ENCODE measurements at regions not wholly inside any gene's neighbourhood (a gene's known extent, or its start where the extent isn't known, plus 50 kb on each side); places are given as distances from the start of the nearest gene placed in this dataset.

DNA sequence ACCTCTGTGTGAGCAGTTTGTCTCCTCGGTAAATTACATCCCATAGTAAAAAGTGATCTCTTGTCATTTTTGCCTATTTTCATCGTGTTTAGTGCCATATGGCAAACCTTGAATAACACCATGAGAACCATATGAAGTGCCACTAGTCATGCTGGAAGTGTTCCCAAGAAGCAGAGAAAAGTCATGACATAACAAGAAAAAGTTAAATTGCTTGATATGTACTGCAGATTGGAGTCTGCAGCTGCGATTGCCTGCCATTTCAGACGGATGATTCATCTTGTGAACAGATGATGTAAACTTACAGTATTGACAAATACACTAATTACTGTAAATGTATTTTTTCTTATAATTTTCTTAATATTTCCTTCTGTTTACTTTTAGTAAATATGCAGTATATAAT, 846.7 kb downstream of the BCL11A start:
- intact Hi-C loops (cut with DNase I) = no loop called here
- Histone ChIP-seq H3K4me3 (no peak overlapping the region), H3K36me3 (no peaks in the 10 kb centered on the region), H3K27ac (no peak overlapping the region), H3K9me3 (no peaks in the 10 kb centered on the region), H3K27me3 (ENCODE audit: low read depth) (no peaks in the 10 kb centered on the region), H3K4me1 (no peaks in the 10 kb centered on the region)
- TF ChIP-seq, protein P1, sequence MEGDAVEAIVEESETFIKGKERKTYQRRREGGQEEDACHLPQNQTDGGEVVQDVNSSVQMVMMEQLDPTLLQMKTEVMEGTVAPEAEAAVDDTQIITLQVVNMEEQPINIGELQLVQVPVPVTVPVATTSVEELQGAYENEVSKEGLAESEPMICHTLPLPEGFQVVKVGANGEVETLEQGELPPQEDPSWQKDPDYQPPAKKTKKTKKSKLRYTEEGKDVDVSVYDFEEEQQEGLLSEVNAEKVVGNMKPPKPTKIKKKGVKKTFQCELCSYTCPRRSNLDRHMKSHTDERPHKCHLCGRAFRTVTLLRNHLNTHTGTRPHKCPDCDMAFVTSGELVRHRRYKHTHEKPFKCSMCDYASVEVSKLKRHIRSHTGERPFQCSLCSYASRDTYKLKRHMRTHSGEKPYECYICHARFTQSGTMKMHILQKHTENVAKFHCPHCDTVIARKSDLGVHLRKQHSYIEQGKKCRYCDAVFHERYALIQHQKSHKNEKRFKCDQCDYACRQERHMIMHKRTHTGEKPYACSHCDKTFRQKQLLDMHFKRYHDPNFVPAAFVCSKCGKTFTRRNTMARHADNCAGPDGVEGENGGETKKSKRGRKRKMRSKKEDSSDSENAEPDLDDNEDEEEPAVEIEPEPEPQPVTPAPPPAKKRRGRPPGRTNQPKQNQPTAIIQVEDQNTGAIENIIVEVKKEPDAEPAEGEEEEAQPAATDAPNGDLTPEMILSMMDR (IDR thresholded peaks at IDR 0.05) = no peak
- ATAC-seq = no peak
- no peak for DNase-seq

GRCh38 chr2:59703796-59704195, 849.7 kb downstream of the BCL11A start:
- DNase-seq (no peak), ATAC-seq (no peak)
- Histone ChIP-seq H3K4me3 (no peak overlapping the region), H3K9me3 (no peaks in the 10 kb centered on the region), H3K27ac (no peak overlapping the region), H3K36me3 (no peaks in the 10 kb centered on the region), H3K4me1 (no peaks in the 10 kb centered on the region), H3K27me3 (ENCODE audit: low read depth) (no peaks in the 10 kb centered on the region)
- TF ChIP-seq, protein P1 (IDR thresholded peaks at IDR 0.05) = no peak
- intact Hi-C loops (cut with DNase I) = no loop called here

DNA sequence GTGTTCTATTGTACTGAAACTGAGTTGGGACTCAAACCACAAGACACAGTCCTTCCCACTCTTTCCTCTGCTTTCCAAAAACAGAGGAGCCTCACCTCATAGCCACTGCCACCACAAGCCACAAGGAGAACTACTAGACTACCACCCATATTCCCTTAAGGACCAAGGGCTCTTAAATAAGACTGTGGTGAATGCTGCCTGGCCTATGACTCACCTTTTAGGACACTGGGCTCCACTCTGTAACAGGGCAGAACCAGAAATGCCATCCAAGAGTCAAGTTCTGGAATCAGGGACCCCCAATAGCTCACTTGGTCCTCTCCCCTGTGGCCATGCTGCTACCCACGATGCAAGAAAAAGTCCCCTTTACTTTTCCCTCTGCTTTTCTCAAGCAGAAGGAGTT, 851.4 kb downstream of the BCL11A start:
- intact Hi-C loops (cut with DNase I) = no loop called here
- H3K4me3 ChIP-seq = no peak overlapping the region
- H3K27me3 ChIP-seq (ENCODE audit: low read depth) = no peaks in the 10 kb centered on the region
- DNase-seq = no peak
- H3K36me3 ChIP-seq = no peaks in the 10 kb centered on the region
- TF ChIP-seq, protein P1 (IDR thresholded peaks at IDR 0.05) = no peak
- H3K27ac ChIP-seq = no peak overlapping the region
- no peaks in the 10 kb centered on the region for H3K9me3 ChIP-seq
- ATAC-seq = no peak
- H3K4me1 ChIP-seq = no peaks in the 10 kb centered on the region

DNA sequence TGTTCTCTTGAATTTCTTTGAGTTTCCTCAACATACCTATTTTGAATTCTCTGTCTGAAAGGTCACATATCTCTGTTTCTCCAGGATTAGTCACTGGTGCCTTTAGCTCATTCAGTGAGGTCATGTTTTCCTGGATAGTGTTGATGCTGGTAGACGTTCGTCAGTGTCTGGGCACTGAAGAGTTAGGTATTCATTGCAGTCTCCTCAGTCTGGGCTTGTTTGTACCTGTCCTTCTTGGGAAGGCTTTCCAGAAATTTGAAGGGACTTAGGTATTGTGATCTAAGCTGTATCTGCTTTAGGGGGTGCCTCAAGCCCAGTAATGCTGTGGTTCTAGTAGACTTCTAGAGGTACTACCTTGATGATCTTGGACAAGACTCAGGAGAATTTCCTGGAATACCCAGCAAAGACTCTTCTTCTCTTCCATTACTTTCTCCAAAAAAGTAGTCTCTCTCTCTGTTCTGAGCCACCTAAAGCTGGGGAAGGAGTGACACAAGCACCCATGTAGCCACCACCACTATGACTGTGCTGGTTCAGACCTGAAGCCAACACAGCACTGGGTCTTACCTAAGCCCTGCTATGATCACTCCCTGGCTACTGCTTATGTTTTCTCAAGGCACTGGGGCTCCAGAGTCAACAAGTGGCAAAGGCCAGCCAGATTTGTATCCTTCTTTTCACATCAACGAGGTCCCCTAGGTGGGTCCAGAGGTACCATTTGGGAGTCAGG, 852.0 kb downstream of the BCL11A start:
- H3K9me3 ChIP-seq = no peaks in the 10 kb centered on the region
- TF ChIP-seq, protein P1 (IDR thresholded peaks at IDR 0.05) = no peak
- no peak overlapping the region for H3K27ac ChIP-seq
- ATAC-seq (no peak), DNase-seq (no peak)
- no peaks in the 10 kb centered on the region for H3K27me3 ChIP-seq (ENCODE audit: low read depth)
- intact Hi-C loops (cut with DNase I) = no loop called here
- H3K4me3 ChIP-seq = no peak overlapping the region
- no peaks in the 10 kb centered on the region for H3K4me1 ChIP-seq
- H3K36me3 ChIP-seq = no peaks in the 10 kb centered on the region

- ATAC-seq = no peak
- intact Hi-C loops (cut with DNase I) = no loop called here
- Histone ChIP-seq H3K9me3 (peaks cover 7% of the 10 kb centered on the region), H3K27ac (no peak overlapping the region), H3K36me3 (no peaks in the 10 kb centered on the region), H3K4me3 (no peak overlapping the region), H3K4me1 (no peaks in the 10 kb centered on the region), H3K27me3 (ENCODE audit: low read depth) (no peaks in the 10 kb centered on the region)
- TF ChIP-seq, protein P1 (IDR thresholded peaks at IDR 0.05) = no peak
- no peak for DNase-seq
Observed at GRCh38 chr2:59694176-59694575, 859.3 kb downstream of the BCL11A start.
